Kidney glomerular epithelial cell (primary cell): ENCODE measurements at regions not wholly inside any gene's neighbourhood (a gene's known extent, or its start where the extent isn't known, plus 50 kb on each side); places are given as distances from the start of the nearest gene placed in this dataset.
"Not testable (repeated sequence)": the region's sequence is repeated elsewhere in the genome, so short reads cannot be mapped to it uniquely, and the experiment has no call there.

Experiments
- DNase-seq: peaks from one replicate; lab custom pipeline; 2025; lab: John Stamatoyannopoulos, UW

- no peak for DNase-seq
These were observed 174.8 kb downstream of the MINAR1 start for GRCh38 chr15:79606831-79607355.

GRCh38 chr15:79608066-79608864 lies 176.1 kb downstream of the MINAR1 start:
- no peak for DNase-seq

GRCh38 chr15:79609506-79609905 lies 177.4 kb downstream of the MINAR1 start:
- peak; percentile 29 for DNase-seq

- no peak for DNase-seq
These were observed 177.9 kb downstream of the MINAR1 start for GRCh38 chr15:79610021-79610420.

GRCh38 chr15:79615754-79616153 lies 183.6 kb downstream of the MINAR1 start:
- DNase-seq, result no peak

- DNase-seq, result no peak
These were observed 184.9 kb downstream of the MINAR1 start for GRCh38 chr15:79617071-79617470.

- DNase-seq, result no peak
These were observed 188.1 kb downstream of the MINAR1 start for GRCh38 chr15:79620112-79620857.

- not testable (repeated sequence) for DNase-seq
These were observed 189.7 kb downstream of the MINAR1 start for GRCh38 chr15:79621805-79622204.

- DNase-seq, result no peak
These were observed 191.4 kb downstream of the MINAR1 start for GRCh38 chr15:79623488-79623887.

GRCh38 chr15:79629687-79630086 lies 197.6 kb downstream of the MINAR1 start:
- no peak for DNase-seq

- no peak for DNase-seq
These were observed 200.3 kb downstream of the MINAR1 start for GRCh38 chr15:79632457-79632856.

- no peak for DNase-seq
These were observed 203.1 kb downstream of the MINAR1 start for GRCh38 chr15:79635149-79635771.

- DNase-seq, result no peak
These were observed 203.9 kb downstream of the MINAR1 start for GRCh38 chr15:79635897-79636561.

- peak; percentile 56 for DNase-seq
These were observed 208.1 kb downstream of the MINAR1 start for GRCh38 chr15:79640206-79640605.

- no peak for DNase-seq
These were observed 209.7 kb downstream of the MINAR1 start for GRCh38 chr15:79641841-79642240.

GRCh38 chr15:79643393-79643792 lies 211.3 kb downstream of the MINAR1 start:
- no peak for DNase-seq

GRCh38 chr15:79644091-79644490 lies 212.0 kb downstream of the MINAR1 start:
- DNase-seq, result peak; percentile 41

- not testable (repeated sequence) for DNase-seq
These were observed 220.8 kb downstream of the MINAR1 start for GRCh38 chr15:79652972-79653371.

GRCh38 chr15:79653533-79653932 lies 221.4 kb downstream of the MINAR1 start:
- no peak for DNase-seq

- DNase-seq, result no peak
These were observed 224.2 kb downstream of the MINAR1 start for GRCh38 chr15:79656151-79657000.

- DNase-seq, result no peak
These were observed 225.6 kb downstream of the MINAR1 start for GRCh38 chr15:79657722-79658121.
